ENCODE measurements at regions not wholly inside any gene's neighbourhood (a gene's known extent, or its start where the extent isn't known, plus 50 kb on each side); places are given as distances from the start of the nearest gene placed in this dataset.

- DNase-seq: no peak
Measured at GRCh38 chr14:29299372-29299771, 532.8 kb downstream of the FOXG1 start.

DNA sequence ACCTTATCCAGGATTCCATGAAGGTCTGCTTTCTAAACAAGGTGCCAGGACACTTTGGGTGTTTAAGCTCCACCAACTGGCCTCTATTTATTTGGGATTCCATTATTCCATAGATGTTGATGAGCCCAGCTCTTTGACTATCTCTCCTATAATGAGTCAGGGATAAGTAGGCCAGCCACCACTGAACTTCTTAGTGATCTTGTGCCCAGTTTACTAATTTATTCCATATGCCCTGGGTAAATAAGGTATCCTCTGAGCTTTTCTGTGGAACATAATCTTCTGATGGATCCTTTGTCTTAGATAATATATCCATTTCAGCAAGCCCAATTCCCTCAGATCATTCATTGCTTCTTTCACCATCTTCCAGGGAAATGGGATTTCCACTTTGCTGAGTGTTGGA is 535.0 kb downstream of the FOXG1 start:
- DNase-seq: no peak

- DNase-seq: no peak
Measured at GRCh38 chr14:29310210-29310609, 543.6 kb downstream of the FOXG1 start.

DNA sequence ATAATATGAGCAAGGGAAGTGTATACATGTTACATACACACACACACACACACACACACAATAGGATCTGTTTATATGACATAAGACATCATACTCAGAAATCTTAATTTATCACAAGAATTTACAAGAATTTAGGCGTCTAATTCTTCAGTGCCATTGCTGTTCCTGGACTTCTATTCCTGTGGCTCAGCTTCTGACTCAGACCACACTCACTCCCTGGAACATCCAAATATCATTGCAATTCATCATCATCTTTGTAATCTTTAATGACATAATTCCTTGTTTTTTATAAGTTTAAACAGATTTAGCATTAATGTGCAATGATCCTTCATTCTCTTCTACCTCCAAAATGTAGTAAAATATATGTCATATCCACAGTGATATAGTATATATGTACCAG is 544.2 kb downstream of the FOXG1 start:
- DNase-seq: no peak

- no peak for DNase-seq
Measured at GRCh38 chr14:29311983-29312382, 545.4 kb downstream of the FOXG1 start.

DNA sequence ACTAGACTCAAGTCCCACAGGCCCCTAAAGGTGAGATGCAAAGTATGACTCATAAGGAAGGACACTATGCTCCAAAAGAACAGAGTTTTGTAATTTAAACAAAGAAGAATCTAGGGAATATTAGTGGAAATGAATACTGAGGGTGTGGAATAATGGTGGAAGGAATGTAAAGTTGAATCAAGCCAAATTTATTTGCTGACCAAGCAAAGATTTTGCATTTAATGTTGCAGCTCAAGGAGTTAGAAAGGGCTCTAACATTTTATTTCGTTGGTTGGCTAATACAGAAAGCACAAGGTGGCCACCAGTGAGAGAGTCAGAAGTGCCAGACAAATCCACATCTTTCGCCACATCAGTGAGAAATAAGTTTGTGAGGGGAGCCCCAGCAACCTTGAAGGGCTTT is 550.3 kb downstream of the FOXG1 start:
- DNase-seq: no peak

DNA sequence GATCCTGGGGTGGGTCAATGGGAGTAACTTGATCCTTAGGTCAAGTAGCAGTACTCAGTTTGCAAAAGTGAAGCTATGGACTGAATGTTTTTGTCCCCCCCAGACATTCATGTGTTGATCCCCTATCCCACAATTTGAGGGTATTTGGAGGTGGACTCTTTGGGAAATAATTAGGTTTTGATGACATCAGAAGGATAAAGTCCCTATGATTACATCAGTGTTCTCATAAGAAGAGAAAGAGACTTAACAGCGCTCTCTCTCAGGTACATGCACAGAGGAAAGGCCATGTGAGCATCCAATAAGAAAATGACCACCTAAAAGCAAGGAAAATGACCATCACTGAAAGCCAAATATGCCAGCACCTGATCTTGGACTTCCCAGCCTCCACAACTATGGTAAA is 550.8 kb downstream of the FOXG1 start:
- no peak for DNase-seq

DNA sequence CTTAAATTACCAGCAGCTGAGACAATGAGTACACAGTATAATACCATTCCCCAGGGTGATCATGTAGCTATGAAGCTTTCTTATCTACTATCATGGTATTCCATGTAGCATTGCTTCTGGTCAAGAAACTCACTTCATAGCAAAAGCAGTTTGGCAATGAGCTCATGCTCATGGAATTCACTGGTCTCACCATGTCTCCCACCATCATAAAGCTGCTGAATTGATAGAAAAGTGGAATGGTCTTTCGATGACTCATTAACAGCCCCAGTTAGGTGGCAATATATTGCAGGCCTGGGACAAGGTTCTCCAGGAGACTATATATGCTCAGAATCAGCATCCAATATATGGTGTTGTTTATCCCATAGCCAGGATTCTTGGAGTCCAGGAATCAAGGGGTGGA is 553.7 kb downstream of the FOXG1 start:
- DNase-seq: no peak

DNA sequence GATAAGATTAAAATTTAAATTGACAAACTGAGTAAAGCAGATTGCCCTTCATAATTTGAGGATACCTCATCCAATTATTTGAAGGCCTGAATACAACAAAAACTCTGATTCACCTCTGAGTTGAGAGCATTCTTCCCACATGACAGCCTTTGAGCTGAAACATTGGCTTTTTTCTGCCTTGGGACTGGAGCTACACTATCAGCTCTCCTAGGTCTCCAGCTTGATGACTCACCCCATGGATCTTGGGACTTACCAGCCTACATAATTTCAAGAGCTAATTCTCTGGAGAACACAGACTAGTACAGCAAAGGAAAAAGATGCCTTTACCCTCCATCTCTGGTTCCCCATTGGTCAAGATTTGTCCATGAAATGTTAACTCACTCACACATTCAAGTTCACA is 555.1 kb downstream of the FOXG1 start:
- no peak for DNase-seq

GRCh38 chr14:29339494-29340172 is 573.0 kb downstream of the FOXG1 start:
- DNase-seq: no peak

- DNase-seq: no peak
Measured at GRCh38 chr14:29348504-29348903, 579.1 kb downstream of the PRKD1 start.

DNA sequence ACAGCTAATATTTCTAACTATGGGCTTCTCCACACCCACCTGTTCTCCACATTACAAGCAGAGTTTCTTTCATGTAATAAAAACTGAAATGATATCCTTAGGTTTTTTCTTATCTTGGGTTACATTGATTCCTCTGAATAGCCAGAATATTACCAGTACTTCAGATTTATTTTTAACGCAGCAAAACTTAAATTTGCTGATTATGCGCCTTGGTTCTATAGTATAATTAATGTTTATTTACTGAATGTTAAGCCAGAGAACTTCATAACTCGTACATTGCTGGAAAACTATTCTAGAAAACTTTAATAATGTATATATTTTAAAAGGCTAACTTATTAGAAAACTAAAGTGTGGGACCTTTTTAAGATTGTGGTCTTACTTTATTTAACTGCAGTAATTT is 577.2 kb downstream of the PRKD1 start:
- DNase-seq: no peak

DNA sequence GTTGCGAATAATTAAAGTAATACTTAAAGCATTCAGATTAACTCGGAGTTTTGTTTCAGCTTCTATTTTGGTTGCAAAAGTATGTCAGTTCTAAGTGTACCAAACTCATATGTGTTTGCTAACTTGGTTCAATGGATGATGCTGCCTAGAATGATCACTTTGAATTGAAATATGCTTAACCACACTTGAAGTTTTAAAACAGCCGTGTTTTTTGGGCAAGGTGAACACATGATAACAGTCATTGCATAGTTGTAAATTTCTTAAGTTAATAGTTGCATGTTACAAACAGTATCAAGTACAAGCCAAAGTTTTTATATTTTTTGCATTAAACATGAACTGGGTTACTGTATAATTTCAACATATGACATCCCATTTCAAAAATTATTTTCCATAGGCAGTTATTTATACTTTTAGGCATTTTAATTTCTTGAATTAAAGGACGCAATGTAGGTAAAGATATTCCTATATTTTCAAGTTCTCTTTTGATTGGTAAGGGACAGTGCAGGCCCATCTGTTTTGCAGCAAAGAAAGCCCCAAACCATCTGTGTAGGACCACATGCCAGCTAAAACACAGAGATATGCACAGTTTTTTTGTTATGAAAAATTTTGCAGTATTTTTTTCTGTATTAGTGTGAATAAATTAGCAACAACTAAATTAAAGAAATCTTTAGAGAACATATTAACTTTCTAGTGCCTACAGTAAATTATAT is 575.5 kb downstream of the PRKD1 start:
- no peak for DNase-seq

- DNase-seq: no peak
Measured at GRCh38 chr14:29352706-29353080, 575.0 kb downstream of the PRKD1 start.

- DNase-seq: no peak
Measured at GRCh38 chr14:29353513-29353912, 574.1 kb downstream of the PRKD1 start.

DNA sequence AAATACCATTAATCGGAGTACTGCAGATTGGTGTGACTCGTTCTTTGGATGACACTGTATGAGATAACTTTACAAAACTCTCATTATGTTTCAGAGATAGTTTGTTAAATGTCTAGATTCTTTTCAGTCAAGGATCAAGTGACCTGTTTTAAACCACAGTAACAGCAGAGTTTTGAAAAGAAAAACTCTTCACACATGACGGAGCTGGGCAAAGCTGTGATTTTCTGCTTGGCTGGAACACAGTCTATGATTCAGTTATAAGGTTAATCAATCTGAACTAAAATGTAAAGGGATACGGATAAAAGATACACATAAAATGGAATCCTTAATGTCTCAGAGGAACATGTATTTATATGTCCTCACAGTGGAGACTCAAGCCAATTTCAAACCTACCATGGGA is 573.2 kb downstream of the PRKD1 start:
- DNase-seq: no peak

DNA sequence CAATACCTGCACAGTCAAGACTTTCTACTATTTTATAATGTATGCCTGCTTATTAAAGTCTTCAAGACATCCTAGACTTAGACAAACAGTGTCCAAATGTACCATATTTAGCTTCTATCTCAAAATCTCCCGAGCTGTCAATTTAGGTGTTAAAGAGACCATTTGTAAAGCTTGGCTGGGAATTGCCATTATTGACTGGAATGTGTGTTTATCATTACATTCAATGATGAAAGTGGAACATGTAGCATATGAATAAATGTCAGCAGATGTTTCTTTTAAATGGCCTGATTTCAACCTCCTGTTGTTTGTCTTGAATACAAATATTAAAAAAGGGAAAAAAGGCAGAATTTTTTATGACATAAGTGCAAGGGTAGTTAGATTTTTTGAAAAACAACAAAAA is 572.3 kb downstream of the PRKD1 start:
- DNase-seq: no peak

DNA sequence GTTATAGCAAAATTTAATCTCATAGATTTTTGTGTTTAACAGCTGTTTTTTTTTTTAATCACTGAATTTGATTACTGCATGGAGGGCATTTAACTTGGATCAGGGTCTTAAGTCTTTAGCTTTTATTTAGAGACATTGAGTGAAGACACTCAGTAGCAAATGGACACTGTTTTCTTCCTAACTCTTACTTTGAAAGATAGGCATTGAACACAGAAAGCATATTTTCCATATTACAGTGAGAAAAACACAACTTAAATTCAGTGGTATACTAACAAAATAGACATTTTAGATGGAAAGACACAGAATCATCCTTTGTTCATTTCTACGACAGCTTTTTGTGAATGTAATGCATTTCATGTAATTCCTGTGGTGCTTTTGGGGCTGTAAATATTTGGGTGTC is 571.8 kb downstream of the PRKD1 start:
- no peak for DNase-seq

DNA sequence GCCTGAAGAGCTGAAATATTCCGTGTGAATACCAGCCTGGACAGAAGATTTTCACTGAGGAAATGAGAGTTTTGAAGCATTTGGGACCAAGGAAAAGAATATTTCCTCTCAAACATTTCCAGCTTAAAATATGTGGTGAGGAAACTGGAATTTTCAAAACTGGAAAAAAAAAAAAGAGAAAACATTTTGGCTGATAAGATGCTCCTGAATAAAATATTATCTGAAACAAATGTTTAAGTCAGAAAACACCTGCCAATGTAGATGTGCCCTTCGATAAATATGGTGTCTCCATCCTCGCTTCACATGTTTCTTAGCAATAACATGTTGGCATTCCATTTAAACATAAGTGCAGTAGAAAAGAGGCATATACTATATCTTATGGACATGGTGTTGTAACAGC is 567.0 kb downstream of the PRKD1 start:
- no peak for DNase-seq

DNA sequence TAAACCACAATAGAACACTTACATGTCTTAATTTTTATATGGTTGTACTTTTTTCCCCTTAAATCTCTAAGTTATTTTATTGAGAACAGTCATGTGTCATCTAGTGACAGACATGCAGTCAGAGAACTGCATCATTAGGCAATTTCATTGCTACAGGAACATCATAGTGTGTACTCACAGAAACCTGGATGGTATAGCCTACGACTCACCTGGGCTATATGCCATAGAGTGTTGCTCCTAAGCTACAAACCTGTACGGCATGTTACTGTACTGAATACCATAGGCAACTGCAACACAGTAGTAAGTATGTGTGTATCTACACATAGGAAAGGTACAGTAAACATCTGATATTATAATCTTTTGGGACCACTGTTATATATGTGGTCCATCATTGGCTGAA is 557.6 kb downstream of the PRKD1 start:
- DNase-seq: no peak

DNA sequence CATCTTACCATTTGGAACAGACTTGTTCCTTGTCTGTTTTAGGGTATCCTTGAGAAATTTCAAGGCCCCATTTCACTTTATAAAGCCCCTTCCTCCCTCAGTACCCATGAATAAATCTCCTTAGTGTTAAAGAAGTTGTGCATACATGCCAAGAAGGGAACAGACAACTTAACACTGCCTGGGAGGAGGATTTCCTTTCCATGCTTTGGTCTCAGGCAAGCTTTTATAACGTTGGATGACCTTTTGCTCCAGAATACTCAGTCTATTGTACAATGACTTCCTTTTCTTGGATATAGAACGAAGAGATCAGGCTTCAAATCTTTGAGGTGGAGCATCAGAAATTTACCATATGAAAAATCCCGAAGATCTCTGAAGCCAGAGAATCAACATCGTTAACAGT is 551.4 kb downstream of the PRKD1 start:
- DNase-seq: no peak

GRCh38 chr14:29380826-29381225 is 546.8 kb downstream of the PRKD1 start:
- no peak for DNase-seq

GRCh38 chr14:29388571-29388970 is 539.1 kb downstream of the PRKD1 start:
- no peak for DNase-seq

DNA sequence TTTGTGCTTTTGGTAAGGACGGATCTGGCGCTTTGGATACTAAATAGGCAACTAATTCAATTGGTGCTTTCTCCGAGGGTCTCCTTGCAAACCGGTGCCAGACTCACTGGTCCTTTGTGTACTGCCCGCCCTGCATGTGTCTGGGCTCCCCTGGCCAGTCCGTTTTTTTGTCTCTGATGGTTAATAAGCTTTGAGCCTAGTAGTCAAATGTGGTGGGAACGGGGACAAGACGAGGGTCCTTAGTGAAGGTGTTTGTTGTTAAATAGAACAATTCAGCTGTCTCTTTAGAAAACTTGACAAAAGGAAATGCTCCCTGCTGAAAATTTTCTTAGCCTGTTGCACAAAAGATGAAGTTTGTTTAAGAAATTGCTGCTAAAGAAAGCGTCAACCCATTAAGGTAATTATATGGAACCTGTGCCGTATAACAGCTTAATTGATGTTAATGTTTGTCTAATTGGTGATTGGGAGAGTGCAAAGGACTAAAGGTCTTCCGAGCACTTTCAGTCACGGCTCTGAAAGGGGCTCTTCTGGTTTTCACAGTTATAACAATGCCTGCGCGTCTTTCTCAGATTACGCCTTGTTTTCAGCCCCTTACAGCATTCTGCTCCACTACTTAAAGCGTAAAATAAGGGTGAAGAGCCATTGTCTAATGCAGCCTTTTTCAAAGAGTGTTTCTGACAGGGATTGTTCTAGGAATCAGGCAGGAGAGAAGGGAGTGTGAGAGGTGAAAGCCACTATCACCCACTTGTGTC is 537.4 kb downstream of the PRKD1 start:
- DNase-seq: peak; percentile 62

All from NCI-H1092 (cell line).